H4 (cell line): ENCODE measurements at regions not wholly inside any gene's neighbourhood (a gene's known extent, or its start where the extent isn't known, plus 50 kb on each side); places are given as distances from the start of the nearest gene placed in this dataset.
A peak's percentile ranks its signal among the peaks of the same experiment; 100 is the strongest.

Experiments
- DNase-seq: peaks from one replicate; pipeline ENCODE4 v3.0.0-alpha.2; 2015; ENCODE audit warnings: low spot score

- DNase-seq = no peak
Measured at GRCh38 chr4:63814171-63814964, 594.9 kb downstream of the TECRL start.

- no peak for DNase-seq
Measured at GRCh38 chr4:63799166-63799565, 610.1 kb downstream of the TECRL start.

- no peak for DNase-seq
Measured at GRCh38 chr4:63795301-63795700, 613.9 kb downstream of the TECRL start.

- DNase-seq = no peak
Measured at GRCh38 chr4:63790377-63790776, 618.9 kb downstream of the TECRL start.

- DNase-seq = no peak
Measured at GRCh38 chr4:63788271-63788670, 621.0 kb downstream of the TECRL start.

GRCh38 chr4:63787326-63787725 lies 621.9 kb downstream of the TECRL start:
- no peak for DNase-seq

- no peak for DNase-seq
Measured at GRCh38 chr4:63786171-63786570, 623.1 kb downstream of the TECRL start.

GRCh38 chr4:63784822-63785221 lies 624.4 kb downstream of the TECRL start:
- DNase-seq = no peak

GRCh38 chr4:63777601-63778000 lies 631.6 kb downstream of the TECRL start:
- no peak for DNase-seq

- no peak for DNase-seq
Measured at GRCh38 chr4:63764400-63764799, 644.9 kb downstream of the TECRL start.

- no peak for DNase-seq
Measured at GRCh38 chr4:63757929-63758328, 651.3 kb downstream of the TECRL start.

- no peak for DNase-seq
Measured at GRCh38 chr4:63742882-63743281, 666.4 kb downstream of the TECRL start.

GRCh38 chr4:63729519-63729918 lies 679.7 kb downstream of the TECRL start:
- no peak for DNase-seq

- DNase-seq = peak; percentile 27
Measured at GRCh38 chr4:63728480-63729177, 680.6 kb downstream of the TECRL start.

- DNase-seq = peak; percentile 23
Measured at GRCh38 chr4:63717384-63717783, 691.9 kb downstream of the TECRL start.

GRCh38 chr4:63708661-63709060 lies 700.6 kb downstream of the TECRL start:
- DNase-seq = no peak

- DNase-seq = no peak
Measured at GRCh38 chr4:63700569-63700968, 708.7 kb downstream of the TECRL start.

- DNase-seq = no peak
Measured at GRCh38 chr4:63693321-63693720, 715.9 kb downstream of the TECRL start.

- DNase-seq = no peak
Measured at GRCh38 chr4:63678358-63678931, 730.8 kb downstream of the TECRL start.

- no peak for DNase-seq
Measured at GRCh38 chr4:63670735-63671134, 738.5 kb downstream of the TECRL start.

GRCh38 chr4:63663870-63664269 lies 745.4 kb downstream of the TECRL start:
- DNase-seq = no peak

GRCh38 chr4:63644396-63644795 lies 764.9 kb downstream of the TECRL start:
- DNase-seq = no peak

GRCh38 chr4:63637270-63637669 lies 772.0 kb downstream of the TECRL start:
- DNase-seq = no peak
